SK-N-SH (cell line): ENCODE measurements at regions not wholly inside any gene's neighbourhood (a gene's known extent, or its start where the extent isn't known, plus 50 kb on each side); places are given as distances from the start of the nearest gene placed in this dataset.

Experiments
- CHD2 ChIP-seq: fragments of 150-350 bp; IDR thresholded peaks from 2 replicates; pipeline ENCODE4 v1.6.1; 2018; ENCODE audit warnings: low read length; ENCODE audit not compliant: partially characterized antibody
- EZH2phosphoT487 ChIP-seq: fragments of 200-600 bp; sonication (generic); IDR thresholded peaks from 2 replicates; pipeline ENCODE4 v1.6.1; 2017; ENCODE audit warnings: low read depth, mixed run types, mild to moderate bottlenecking, antibody characterized with exemption, moderate library complexity, borderline replicate concordance
- GATA2 ChIP-seq: sonication (generic); formaldehyde crosslinking; IDR thresholded peaks from 2 replicates; pipeline ENCODE4 v1.5.0; 2020; ENCODE audit warnings: mild to moderate bottlenecking, missing genetic modification reagents
- NRF1 ChIP-seq: IDR thresholded peaks from 2 replicates; pipeline ENCODE4 v1.6.1; 2012; ENCODE audit warnings: low read depth, mild to moderate bottlenecking, low read length
- RCOR1 ChIP-seq: fragments of 150-350 bp; IDR thresholded peaks from 2 replicates; pipeline ENCODE4 v1.6.1; 2017; ENCODE audit warnings: antibody characterized with exemption, low read length
- RFX5 ChIP-seq: IDR thresholded peaks from 2 replicates; pipeline ENCODE4 v1.6.1; 2012; ENCODE audit warnings: mild to moderate bottlenecking, improper control_type of control experiment, low read length
- TF ChIP-seq, protein P1 (sequence below): fragments of 200-600 bp; sonication (generic); IDR thresholded peaks from 2 replicates; pipeline ENCODE4 v1.6.1; 2017; ENCODE audit warnings: antibody characterized with exemption, mild to moderate bottlenecking, moderate library complexity
- TF ChIP-seq, protein P2 (sequence below): IDR thresholded peaks from 2 replicates; pipeline ENCODE4 v1.6.1; 2012; ENCODE audit warnings: mild to moderate bottlenecking, low read depth, low read length, moderate library complexity
- TF ChIP-seq, protein P3 (sequence below): IDR thresholded peaks from 2 replicates; pipeline ENCODE4 v1.4.0; 2012; ENCODE audit warnings: low read depth, borderline replicate concordance

DNA sequence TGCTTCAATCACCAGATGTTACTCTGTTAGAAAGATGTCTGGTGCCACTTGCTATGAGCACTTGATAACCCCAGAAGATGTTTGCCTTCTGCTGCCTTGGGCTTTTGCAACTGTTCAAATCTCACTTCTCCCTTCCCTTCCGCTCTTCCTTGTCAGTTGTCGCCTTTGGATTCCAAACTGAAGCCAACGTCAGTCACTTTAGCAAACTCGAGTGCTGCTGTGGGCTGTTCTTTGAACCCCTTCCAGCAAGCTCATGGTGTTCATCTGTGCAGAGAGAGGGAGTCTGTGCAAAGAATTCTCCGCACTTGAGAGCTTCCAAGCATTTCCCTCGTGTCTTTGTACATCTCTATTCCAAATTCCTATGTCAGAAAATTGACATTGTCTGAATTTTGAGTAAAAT lies 879.4 kb downstream of the CDH11 start:
- TF ChIP-seq, protein P1, sequence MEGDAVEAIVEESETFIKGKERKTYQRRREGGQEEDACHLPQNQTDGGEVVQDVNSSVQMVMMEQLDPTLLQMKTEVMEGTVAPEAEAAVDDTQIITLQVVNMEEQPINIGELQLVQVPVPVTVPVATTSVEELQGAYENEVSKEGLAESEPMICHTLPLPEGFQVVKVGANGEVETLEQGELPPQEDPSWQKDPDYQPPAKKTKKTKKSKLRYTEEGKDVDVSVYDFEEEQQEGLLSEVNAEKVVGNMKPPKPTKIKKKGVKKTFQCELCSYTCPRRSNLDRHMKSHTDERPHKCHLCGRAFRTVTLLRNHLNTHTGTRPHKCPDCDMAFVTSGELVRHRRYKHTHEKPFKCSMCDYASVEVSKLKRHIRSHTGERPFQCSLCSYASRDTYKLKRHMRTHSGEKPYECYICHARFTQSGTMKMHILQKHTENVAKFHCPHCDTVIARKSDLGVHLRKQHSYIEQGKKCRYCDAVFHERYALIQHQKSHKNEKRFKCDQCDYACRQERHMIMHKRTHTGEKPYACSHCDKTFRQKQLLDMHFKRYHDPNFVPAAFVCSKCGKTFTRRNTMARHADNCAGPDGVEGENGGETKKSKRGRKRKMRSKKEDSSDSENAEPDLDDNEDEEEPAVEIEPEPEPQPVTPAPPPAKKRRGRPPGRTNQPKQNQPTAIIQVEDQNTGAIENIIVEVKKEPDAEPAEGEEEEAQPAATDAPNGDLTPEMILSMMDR = no peak
- TF ChIP-seq, protein P2, sequence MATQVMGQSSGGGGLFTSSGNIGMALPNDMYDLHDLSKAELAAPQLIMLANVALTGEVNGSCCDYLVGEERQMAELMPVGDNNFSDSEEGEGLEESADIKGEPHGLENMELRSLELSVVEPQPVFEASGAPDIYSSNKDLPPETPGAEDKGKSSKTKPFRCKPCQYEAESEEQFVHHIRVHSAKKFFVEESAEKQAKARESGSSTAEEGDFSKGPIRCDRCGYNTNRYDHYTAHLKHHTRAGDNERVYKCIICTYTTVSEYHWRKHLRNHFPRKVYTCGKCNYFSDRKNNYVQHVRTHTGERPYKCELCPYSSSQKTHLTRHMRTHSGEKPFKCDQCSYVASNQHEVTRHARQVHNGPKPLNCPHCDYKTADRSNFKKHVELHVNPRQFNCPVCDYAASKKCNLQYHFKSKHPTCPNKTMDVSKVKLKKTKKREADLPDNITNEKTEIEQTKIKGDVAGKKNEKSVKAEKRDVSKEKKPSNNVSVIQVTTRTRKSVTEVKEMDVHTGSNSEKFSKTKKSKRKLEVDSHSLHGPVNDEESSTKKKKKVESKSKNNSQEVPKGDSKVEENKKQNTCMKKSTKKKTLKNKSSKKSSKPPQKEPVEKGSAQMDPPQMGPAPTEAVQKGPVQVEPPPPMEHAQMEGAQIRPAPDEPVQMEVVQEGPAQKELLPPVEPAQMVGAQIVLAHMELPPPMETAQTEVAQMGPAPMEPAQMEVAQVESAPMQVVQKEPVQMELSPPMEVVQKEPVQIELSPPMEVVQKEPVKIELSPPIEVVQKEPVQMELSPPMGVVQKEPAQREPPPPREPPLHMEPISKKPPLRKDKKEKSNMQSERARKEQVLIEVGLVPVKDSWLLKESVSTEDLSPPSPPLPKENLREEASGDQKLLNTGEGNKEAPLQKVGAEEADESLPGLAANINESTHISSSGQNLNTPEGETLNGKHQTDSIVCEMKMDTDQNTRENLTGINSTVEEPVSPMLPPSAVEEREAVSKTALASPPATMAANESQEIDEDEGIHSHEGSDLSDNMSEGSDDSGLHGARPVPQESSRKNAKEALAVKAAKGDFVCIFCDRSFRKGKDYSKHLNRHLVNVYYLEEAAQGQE = no peak
- TF ChIP-seq GATA2 (CRISPR knock-in tag) = no peak
- no peak for TF ChIP-seq RFX5
- no peak for TF ChIP-seq EZH2phosphoT487
- TF ChIP-seq CHD2 = no peak
- no peak for TF ChIP-seq RCOR1
- TF ChIP-seq, protein P3, sequence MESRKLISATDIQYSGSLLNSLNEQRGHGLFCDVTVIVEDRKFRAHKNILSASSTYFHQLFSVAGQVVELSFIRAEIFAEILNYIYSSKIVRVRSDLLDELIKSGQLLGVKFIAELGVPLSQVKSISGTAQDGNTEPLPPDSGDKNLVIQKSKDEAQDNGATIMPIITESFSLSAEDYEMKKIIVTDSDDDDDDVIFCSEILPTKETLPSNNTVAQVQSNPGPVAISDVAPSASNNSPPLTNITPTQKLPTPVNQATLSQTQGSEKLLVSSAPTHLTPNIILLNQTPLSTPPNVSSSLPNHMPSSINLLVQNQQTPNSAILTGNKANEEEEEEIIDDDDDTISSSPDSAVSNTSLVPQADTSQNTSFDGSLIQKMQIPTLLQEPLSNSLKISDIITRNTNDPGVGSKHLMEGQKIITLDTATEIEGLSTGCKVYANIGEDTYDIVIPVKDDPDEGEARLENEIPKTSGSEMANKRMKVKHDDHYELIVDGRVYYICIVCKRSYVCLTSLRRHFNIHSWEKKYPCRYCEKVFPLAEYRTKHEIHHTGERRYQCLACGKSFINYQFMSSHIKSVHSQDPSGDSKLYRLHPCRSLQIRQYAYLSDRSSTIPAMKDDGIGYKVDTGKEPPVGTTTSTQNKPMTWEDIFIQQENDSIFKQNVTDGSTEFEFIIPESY = no peak
- no peak for TF ChIP-seq NRF1
